Activated T-cell treated with anti-CD3 and anti-CD28 coated beads, Interleukin-2, amount 50 U/mL, for 72 hours (primary cell): ENCODE measurements at regions not wholly inside any gene's neighbourhood (a gene's known extent, or its start where the extent isn't known, plus 50 kb on each side); places are given as distances from the start of the nearest gene placed in this dataset.

Experiments used
- ATAC-seq, 2 donors: fragments of 150-1000 bp; cut with Tn5 transposase; replicated peaks in 1 of 2; 2 replicates each; pipeline ENCODE4 v1.10.0; 2021; ENCODE audit warnings: moderate library complexity in 2 of 2, mild to moderate bottlenecking in 1 of 2
- DNase-seq, 2 donors: peaks; one replicate each; pipeline ENCODE4 v3.0.0; 2021 to 2022; ENCODE audit warnings: mixed read lengths in 1 of 2
- H3K27ac Mint-ChIP-seq: one replicate; pipeline ENCODE4 v1.8.0; 2022; ENCODE audit warnings: mild to moderate bottlenecking, moderate library complexity, mixed read lengths
- H3K27me3 Mint-ChIP-seq: one replicate; pipeline ENCODE4 v1.8.0; 2022; ENCODE audit warnings: low read depth, mixed read lengths
- H3K36me3 Mint-ChIP-seq, 2 donors: one replicate each; pipeline ENCODE4 v1.8.0; 2022; ENCODE audit warnings: mixed read lengths in 2 of 2, mild to moderate bottlenecking in 1 of 2; ENCODE audit not compliant: insufficient read depth in 2 of 2
- H3K4me1 Mint-ChIP-seq: one replicate; pipeline ENCODE4 v1.8.0; 2022; ENCODE audit warnings: low read depth, mixed read lengths
- H3K4me3 Mint-ChIP-seq, 2 donors: one replicate each; pipeline ENCODE4 v1.8.0; 2022; ENCODE audit warnings: mild to moderate bottlenecking in 2 of 2, mixed read lengths in 2 of 2, moderate library complexity in 2 of 2
- H3K9me3 Mint-ChIP-seq, 2 donors: one replicate each; pipeline ENCODE4 v1.8.0; 2022; ENCODE audit warnings: mixed read lengths in 2 of 2

- Mint-ChIP-seq H3K9me3 (peaks cover 9 to 10% of the 10 kb centered on the region in 2 donors), H3K4me3 (no peak overlapping the region), H3K36me3 (no peaks in the 10 kb centered on the region), H3K4me1 (no peaks in the 10 kb centered on the region), H3K27me3 (no peaks in the 10 kb centered on the region), H3K27ac (no peak overlapping the region)
- DNase-seq (no peak), ATAC-seq (no peak)
Observed at GRCh38 chr13:65011378-65011777, 2218.8 kb downstream of the PCDH9 start.

- Mint-ChIP-seq H3K4me1 (no peaks in the 10 kb centered on the region), H3K36me3 (no peaks in the 10 kb centered on the region), H3K4me3 (no peak overlapping the region), H3K27me3 (no peaks in the 10 kb centered on the region), H3K27ac (no peak overlapping the region), H3K9me3 (peaks cover 0 to 3% of the 10 kb centered on the region in 2 donors)
- ATAC-seq, result no peak
- DNase-seq, result no peak
Observed at GRCh38 chr13:64997438-64997837, 2232.7 kb downstream of the PCDH9 start.

- H3K27ac Mint-ChIP-seq, result no peak overlapping the region
- H3K36me3 Mint-ChIP-seq, result no peaks in the 10 kb centered on the region
- ATAC-seq (no peak), DNase-seq (no peak)
- H3K4me3 Mint-ChIP-seq, result no peak overlapping the region
- H3K27me3 Mint-ChIP-seq, result no peaks in the 10 kb centered on the region
- no peaks in the 10 kb centered on the region for H3K4me1 Mint-ChIP-seq
- H3K9me3 Mint-ChIP-seq, result peaks cover 0 to 3% of the 10 kb centered on the region in 2 donors
Observed at GRCh38 chr13:64993514-64994164, 2236.5 kb downstream of the PCDH9 start.

- DNase-seq (no peak), ATAC-seq (no peak)
- Mint-ChIP-seq H3K27me3 (no peaks in the 10 kb centered on the region), H3K36me3 (no peaks in the 10 kb centered on the region), H3K9me3 (peaks cover 0 to 3% of the 10 kb centered on the region in 2 donors), H3K4me1 (no peaks in the 10 kb centered on the region), H3K4me3 (no peak overlapping the region), H3K27ac (no peak overlapping the region)
Observed at GRCh38 chr13:64992314-64992713, 2237.8 kb downstream of the PCDH9 start.

- no peak overlapping the region for H3K27ac Mint-ChIP-seq
- DNase-seq (no peak), ATAC-seq (no peak)
- H3K27me3 Mint-ChIP-seq, result no peaks in the 10 kb centered on the region
- H3K4me1 Mint-ChIP-seq, result no peaks in the 10 kb centered on the region
- H3K9me3 Mint-ChIP-seq, result peaks cover 10 to 16% of the 10 kb centered on the region in 2 donors
- no peak overlapping the region for H3K4me3 Mint-ChIP-seq
- H3K36me3 Mint-ChIP-seq, result peaks cover 0 to 3% of the 10 kb centered on the region in 2 donors
Observed at GRCh38 chr13:64985075-64985474, 2245.1 kb downstream of the PCDH9 start.

GRCh38 chr13:64962404-64962803 lies 2267.7 kb downstream of the PCDH9 start:
- peaks cover 0 to 4% of the 10 kb centered on the region in 2 donors for H3K36me3 Mint-ChIP-seq
- H3K4me3 Mint-ChIP-seq, result no peak overlapping the region
- H3K27ac Mint-ChIP-seq, result no peak overlapping the region
- no peak for ATAC-seq
- DNase-seq, result no peak
- peaks cover 13 to 16% of the 10 kb centered on the region in 2 donors for H3K9me3 Mint-ChIP-seq
- no peaks in the 10 kb centered on the region for H3K4me1 Mint-ChIP-seq
- H3K27me3 Mint-ChIP-seq, result no peaks in the 10 kb centered on the region

GRCh38 chr13:64959276-64959675 lies 2270.9 kb downstream of the PCDH9 start:
- peaks cover 4 to 10% of the 10 kb centered on the region in 2 donors for H3K9me3 Mint-ChIP-seq
- ATAC-seq, result no peak
- DNase-seq, result no peak
- H3K27me3 Mint-ChIP-seq, result no peaks in the 10 kb centered on the region
- no peak overlapping the region for H3K27ac Mint-ChIP-seq
- no peak overlapping the region for H3K4me3 Mint-ChIP-seq
- H3K36me3 Mint-ChIP-seq, result peaks cover 0 to 4% of the 10 kb centered on the region in 2 donors
- no peaks in the 10 kb centered on the region for H3K4me1 Mint-ChIP-seq

- Mint-ChIP-seq H3K36me3 (peaks cover 0 to 1% of the 10 kb centered on the region in 2 donors), H3K4me3 (no peak overlapping the region), H3K4me1 (no peaks in the 10 kb centered on the region), H3K27me3 (no peaks in the 10 kb centered on the region), H3K27ac (no peak overlapping the region), H3K9me3 (peaks cover 4 to 5% of the 10 kb centered on the region in 2 donors)
- ATAC-seq (no peak), DNase-seq (no peak)
Observed at GRCh38 chr13:64958106-64958505, 2272.0 kb downstream of the PCDH9 start.

- Mint-ChIP-seq H3K9me3 (peaks cover 4 to 7% of the 10 kb centered on the region in 2 donors), H3K36me3 (peaks cover 0 to 1% of the 10 kb centered on the region in 2 donors), H3K4me3 (no peak overlapping the region), H3K27me3 (no peaks in the 10 kb centered on the region), H3K4me1 (no peaks in the 10 kb centered on the region), H3K27ac (no peak overlapping the region)
- ATAC-seq, result no peak
- no peak for DNase-seq
Observed at GRCh38 chr13:64938660-64939059, 2291.5 kb downstream of the PCDH9 start.

GRCh38 chr13:64937302-64937701 lies 2292.8 kb downstream of the PCDH9 start:
- Mint-ChIP-seq H3K9me3 (peaks cover 4 to 7% of the 10 kb centered on the region in 2 donors), H3K36me3 (peaks cover 0 to 1% of the 10 kb centered on the region in 2 donors)

GRCh38 chr13:64936879-64937278 lies 2293.3 kb downstream of the PCDH9 start:
- H3K36me3 Mint-ChIP-seq, result peaks cover 0 to 1% of the 10 kb centered on the region in 2 donors
- DNase-seq, result no peak
- H3K4me1 Mint-ChIP-seq, result no peaks in the 10 kb centered on the region
- H3K4me3 Mint-ChIP-seq, result no peak overlapping the region
- no peak for ATAC-seq
- no peak overlapping the region for H3K27ac Mint-ChIP-seq
- H3K27me3 Mint-ChIP-seq, result no peaks in the 10 kb centered on the region
- peaks cover 4 to 7% of the 10 kb centered on the region in 2 donors for H3K9me3 Mint-ChIP-seq

More at GRCh38 chr13:64937302-64937701, 2292.8 kb downstream of the PCDH9 start:
- no peak for ATAC-seq
- DNase-seq, result no peak
- no peak overlapping the region for H3K27ac Mint-ChIP-seq
- H3K4me1 Mint-ChIP-seq, result no peaks in the 10 kb centered on the region
- H3K27me3 Mint-ChIP-seq, result no peaks in the 10 kb centered on the region
- no peak overlapping the region for H3K4me3 Mint-ChIP-seq

- Mint-ChIP-seq H3K27ac (no peak overlapping the region), H3K4me1 (no peaks in the 10 kb centered on the region), H3K27me3 (no peaks in the 10 kb centered on the region), H3K4me3 (no peak overlapping the region), H3K9me3 (peaks cover 4 to 7% of the 10 kb centered on the region in 2 donors), H3K36me3 (no peaks in the 10 kb centered on the region)
- ATAC-seq, result no peak
- no peak for DNase-seq
Observed at GRCh38 chr13:64935441-64935840, 2294.7 kb downstream of the PCDH9 start.

- no peaks in the 10 kb centered on the region for H3K4me1 Mint-ChIP-seq
- H3K27me3 Mint-ChIP-seq, result no peaks in the 10 kb centered on the region
- no peaks in the 10 kb centered on the region for H3K36me3 Mint-ChIP-seq
- peaks cover 4 to 7% of the 10 kb centered on the region in 2 donors for H3K9me3 Mint-ChIP-seq
- H3K27ac Mint-ChIP-seq, result no peak overlapping the region
- ATAC-seq, result no peak
- no peak for DNase-seq
- no peak overlapping the region for H3K4me3 Mint-ChIP-seq
Observed at GRCh38 chr13:64934569-64935362, 2295.4 kb downstream of the PCDH9 start.
